ENCODE measurements at regions not wholly inside any gene's neighbourhood (a gene's known extent, or its start where the extent isn't known, plus 50 kb on each side); places are given as distances from the start of the nearest gene placed in this dataset.

DNA sequence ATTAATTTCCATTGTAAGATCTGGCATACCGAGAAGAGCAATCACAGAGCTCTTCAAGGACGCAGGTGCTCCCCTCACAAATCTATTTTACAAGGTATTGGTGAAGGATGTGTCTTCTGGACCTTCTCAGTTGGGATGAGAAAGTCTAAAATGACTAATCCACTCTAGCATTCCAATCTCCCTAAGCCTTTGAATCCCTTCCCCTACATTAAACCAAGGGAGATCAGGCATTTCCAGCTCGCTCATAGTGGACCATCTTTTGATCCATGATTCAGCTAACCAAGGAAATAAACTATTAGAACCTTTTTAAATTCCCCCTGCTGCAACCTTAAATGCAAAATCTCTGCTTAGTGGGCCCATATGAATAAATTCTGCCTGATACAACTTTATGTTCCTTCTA is 95.9 kb upstream of the FBN2 start:
- no peak for TF ChIP-seq SMARCE1 (IDR thresholded peaks at IDR 0.05; ENCODE audit: borderline replicate concordance)
- TF ChIP-seq ZNF121 (CRISPR knock-in tag; IDR thresholded peaks at IDR 0.05): no peak
- no peak for TF ChIP-seq GABPB1 (CRISPR knock-in tag; IDR thresholded peaks at IDR 0.05)
- no peak for TF ChIP-seq IRF9 (CRISPR knock-in tag; IDR thresholded peaks at IDR 0.05; ENCODE audit: borderline replicate concordance)

Measured in HepG2 (cell line).